Esophagus squamous epithelium (tissue), 5 donors: ENCODE measurements at regions not wholly inside any gene's neighbourhood (a gene's known extent, or its start where the extent isn't known, plus 50 kb on each side); places are given as distances from the start of the nearest gene placed in this dataset.

Experiments used
- DNase-seq: peaks from one replicate; lab custom pipeline; 2025; lab: John Stamatoyannopoulos, UW
- H3K27ac ChIP-seq, 4 donors: fragments of 200-600 bp; sonication (generic); one replicate each; pipeline ENCODE4 v1.5.1; 2016 to 2019; ENCODE audit warnings: mild to moderate bottlenecking in 1 of 4
- H3K27me3 ChIP-seq, 4 donors: fragments of 200-600 bp; sonication (generic); 1 replicate in 3 of 4; 2 replicates in 1 of 4; pipeline versions ENCODE4 v1.5.1 to v1.6.0; 2017 to 2021; ENCODE audit warnings: antibody characterized with exemption in 1 of 4
- H3K36me3 ChIP-seq, 3 donors: fragments of 200-600 bp; sonication (generic); one replicate each; pipeline ENCODE4 v1.5.1; 2016 to 2019
- H3K4me1 ChIP-seq, 3 donors: fragments of 200-600 bp; sonication (generic); one replicate each; pipeline ENCODE4 v1.5.1; 2017 to 2019
- H3K4me3 ChIP-seq, 4 donors: fragments of 200-600 bp; sonication (generic); 1 replicate in 3 of 4; 2 replicates in 1 of 4; pipeline ENCODE4 v1.5.1; 2016 to 2019; ENCODE audit warnings: mild to moderate bottlenecking in 2 of 4, moderate library complexity in 1 of 4
- H3K9me3 ChIP-seq, 3 donors: fragments of 200-600 bp; sonication (generic); one replicate each; pipeline ENCODE4 v1.5.1; 2016 to 2019
- CTCF ChIP-seq, 6 experiments: fragments of 450-650 bp in 4 of 6; fragments of 200-600 bp in 2 of 6; sonication (generic) in 2 of 6; IDR thresholded peaks; one replicate each; pipeline ENCODE4 v1.5.1; 2016 to 2019; ENCODE audit warnings: antibody characterized with exemption in 6 of 6, mild to moderate bottlenecking in 4 of 6, moderate library complexity in 4 of 6
- POLR2A ChIP-seq, 4 donors: fragments of 450-650 bp; IDR thresholded peaks; one replicate each; pipeline ENCODE4 v1.6.1; 2017; ENCODE audit warnings: antibody characterized with exemption in 4 of 4, mild to moderate bottlenecking in 4 of 4, moderate library complexity in 3 of 4
- WGBS, 2 donors: methylation state at CpG; one replicate each; pipeline ENCODE4 v1.1.5; 2018; 5-methylcytosine and 5-hydroxymethylcytosine counted together
- intact Hi-C: fragments of 100-400 bp; cut with DNase I; formaldehyde crosslinking; loops from one replicate; pipeline ENCODE4 v1.15.0; 2022
- donor health status: DM: yes; HTN: yes; CAD: no.

- Histone ChIP-seq H3K9me3 (peaks cover 0 to 9% (median 0%) of the 10 kb centered on the region in 3 donors), H3K36me3 (no peaks in the 10 kb centered on the region), H3K4me1 (no peaks in the 10 kb centered on the region), H3K27ac (no peak overlapping the region), H3K4me3 (no peak overlapping the region), H3K27me3 (peaks cover 0 to 5% (median 0%) of the 10 kb centered on the region in 4 donors)
- TF ChIP-seq CTCF (IDR thresholded peaks at IDR 0.05) (no peak), POLR2A (IDR thresholded peaks at IDR 0.05) (no peak)
- WGBS, 2 donors = 57 to 92% methylated on average over 3 to 5 of the region's 13 CpGs
- intact Hi-C loops = loop anchor here (10.0 kb wide), 1 partner anchor 305 kb away; no protein-coding TSS in a partner anchor
- DNase-seq = no peak
Observed at GRCh38 chr2:134109725-134110124, 144.1 kb upstream of the MGAT5 start.

- H3K4me3 ChIP-seq = no peak overlapping the region
- H3K36me3 ChIP-seq = no peaks in the 10 kb centered on the region
- H3K9me3 ChIP-seq = peaks cover 0 to 9% (median 0%) of the 10 kb centered on the region in 3 donors
- H3K4me1 ChIP-seq = no peaks in the 10 kb centered on the region
- DNase-seq = no peak
- 91 to 93% methylated on average over 3 of the region's 3 CpGs for WGBS, 2 donors
- H3K27ac ChIP-seq = no peak overlapping the region
- intact Hi-C loops = loop anchor here (10.0 kb wide), 1 partner anchor 304 kb away; no protein-coding TSS in a partner anchor
- peaks cover 0 to 5% (median 0%) of the 10 kb centered on the region in 4 donors for H3K27me3 ChIP-seq
- TF ChIP-seq CTCF (IDR thresholded peaks at IDR 0.05) (no peak), POLR2A (IDR thresholded peaks at IDR 0.05) (no peak)
Observed at GRCh38 chr2:134110532-134110931, 143.3 kb upstream of the MGAT5 start.

- TF ChIP-seq CTCF (IDR thresholded peaks at IDR 0.05) = no peak
- TF ChIP-seq POLR2A (IDR thresholded peaks at IDR 0.05) = no peak
- no peak for DNase-seq
- H3K36me3 ChIP-seq = no peaks in the 10 kb centered on the region
- H3K27me3 ChIP-seq = peaks cover 0 to 5% (median 0%) of the 10 kb centered on the region in 4 donors
- no peak overlapping the region for H3K27ac ChIP-seq
- intact Hi-C loops = loop anchor here (10.0 kb wide), 1 partner anchor 297 kb away; no protein-coding TSS in a partner anchor
- 14 to 24% methylated on average over 2 of the region's 2 CpGs for WGBS, 2 donors
- peaks cover 12 to 31% (median 13%) of the 10 kb centered on the region in 3 donors for H3K4me1 ChIP-seq
- H3K4me3 ChIP-seq = no peak overlapping the region
- H3K9me3 ChIP-seq = no peaks in the 10 kb centered on the region
Observed at GRCh38 chr2:134117676-134118075, 136.2 kb upstream of the MGAT5 start.

GRCh38 chr2:134118279-134119116 lies 135.4 kb upstream of the MGAT5 start:
- Histone ChIP-seq H3K9me3 (no peaks in the 10 kb centered on the region), H3K27ac (peak overlapping the region in 3 of 4 donors; percentile 21 to 96 (median 92)), H3K36me3 (no peaks in the 10 kb centered on the region), H3K4me1 (peaks cover 12 to 40% (median 13%) of the 10 kb centered on the region in 3 donors), H3K4me3 (peak overlapping the region in 1 of 4 donors; percentile 6), H3K27me3 (peaks cover 0 to 5% (median 0%) of the 10 kb centered on the region in 4 donors)
- WGBS, 2 donors = 27 to 32% methylated on average over 8 of the region's 8 CpGs
- peak; percentile 42 for DNase-seq
- TF ChIP-seq POLR2A (IDR thresholded peaks at IDR 0.05) = no peak
- TF ChIP-seq CTCF (IDR thresholded peaks at IDR 0.05) = peak; percentile 76 to 88 (median 79)
- intact Hi-C loops = loop anchor here (10.0 kb wide), 1 partner anchor 296 kb away; no protein-coding TSS in a partner anchor
